GM23338 (cell line): ENCODE measurements at regions not wholly inside any gene's neighbourhood (a gene's known extent, or its start where the extent isn't known, plus 50 kb on each side); places are given as distances from the start of the nearest gene placed in this dataset.

ENCODE experiments used
- ATAC-seq: fragments of 200-7000 bp; cut with Tn5 transposase; 3 replicates; pipeline ENCODE4 v1.9.1; 2020
- DNase-seq: peaks from one replicate; pipeline ENCODE4 v3.0.0-alpha.2; 2015; ENCODE audit warnings: low spot score
- H2AFZ ChIP-seq: fragments of 200-600 bp; sonication (generic); 2 replicates; pipeline ENCODE4 v1.8.0; 2016; ENCODE audit warnings: antibody characterized with exemption, mild to moderate bottlenecking, moderate library complexity
- H3F3A ChIP-seq: fragments of 200-600 bp; sonication (generic); replicated peaks from 2 replicates; pipeline ENCODE4 v1.8.0; 2017; ENCODE audit warnings: antibody characterized with exemption, mixed run types, low read depth
- H3K27ac ChIP-seq: fragments of 200-600 bp; sonication (generic); 2 replicates; pipeline ENCODE4 v1.6.1; 2016; ENCODE audit warnings: low read depth
- H3K27me3 ChIP-seq: fragments of 200-600 bp; sonication (generic); 2 replicates; pipeline ENCODE4 v1.8.0; 2016; ENCODE audit warnings: mild to moderate bottlenecking, mixed run types, moderate library complexity; ENCODE audit not compliant: insufficient read depth
- H3K36me3 ChIP-seq: fragments of 200-600 bp; sonication (generic); 2 replicates; pipeline ENCODE4 v1.8.0; 2016; ENCODE audit warnings: mild to moderate bottlenecking; ENCODE audit not compliant: insufficient read depth
- H3K4me1 ChIP-seq: fragments of 200-600 bp; sonication (generic); 2 replicates; pipeline ENCODE4 v1.8.0; 2016; ENCODE audit warnings: mild to moderate bottlenecking, moderate library complexity; ENCODE audit not compliant: insufficient read depth
- H3K4me2 ChIP-seq: fragments of 200-600 bp; sonication (generic); 2 replicates; pipeline ENCODE4 v1.7.1; 2017; ENCODE audit warnings: mixed run types
- H3K4me3 ChIP-seq: fragments of 200-600 bp; sonication (generic); 2 replicates; pipeline ENCODE4 v1.6.1; 2016; ENCODE audit warnings: mixed run types
- H3K79me2 ChIP-seq: fragments of 200-600 bp; sonication (generic); replicated peaks from 2 replicates; pipeline ENCODE4 v1.8.0; 2017; ENCODE audit warnings: mild to moderate bottlenecking; ENCODE audit not compliant: insufficient read depth
- H3K9me2 ChIP-seq: fragments of 200-600 bp; sonication (generic); 2 replicates; pipeline ENCODE4 v1.8.0; 2017; ENCODE audit not compliant: insufficient read depth
- H4K20me1 ChIP-seq: fragments of 200-600 bp; sonication (generic); replicated peaks from 2 replicates; pipeline ENCODE4 v1.8.0; 2017; ENCODE audit warnings: mild to moderate bottlenecking; ENCODE audit not compliant: insufficient read depth
- H3K27ac Mint-ChIP-seq: 2 replicates; pipeline ENCODE4 v1.8.0; 2020; ENCODE audit warnings: inconsistent platforms, mild to moderate bottlenecking, moderate library complexity, mixed read lengths
- H3K27me3 Mint-ChIP-seq: 3 replicates; pipeline ENCODE4 v1.8.0; 2022; ENCODE audit warnings: low read depth, mild to moderate bottlenecking, moderate library complexity, mixed read lengths, inconsistent platforms; ENCODE audit not compliant: insufficient read depth, poor library complexity
- H3K36me3 Mint-ChIP-seq: 3 replicates; pipeline ENCODE4 v1.8.0; 2021; ENCODE audit warnings: low read depth, mild to moderate bottlenecking, inconsistent platforms, moderate library complexity, mixed read lengths
- H3K4me1 Mint-ChIP-seq: 3 replicates; pipeline ENCODE4 v1.8.0; 2020; ENCODE audit warnings: mild to moderate bottlenecking, inconsistent platforms, mixed read lengths
- H3K4me3 Mint-ChIP-seq: 3 replicates; pipeline ENCODE4 v1.8.0; 2021; ENCODE audit warnings: moderate library complexity, mild to moderate bottlenecking, inconsistent platforms, mixed read lengths
- H3K9me3 Mint-ChIP-seq: 3 replicates; pipeline ENCODE4 v1.8.0; 2020; ENCODE audit warnings: moderate library complexity, mild to moderate bottlenecking, inconsistent platforms, mixed read lengths
- EZH2phosphoT487 ChIP-seq: fragments of 200-600 bp; sonication (generic); IDR thresholded peaks from one replicate; pipeline ENCODE4 v1.8.1; 2018; ENCODE audit warnings: antibody characterized with exemption; ENCODE audit not compliant: unreplicated experiment
- JUNB ChIP-seq: IDR thresholded peaks from one replicate; pipeline ENCODE4 v1.6.1; 2016; ENCODE audit warnings: antibody characterized with exemption; ENCODE audit not compliant: unreplicated experiment
- NANOG ChIP-seq: IDR thresholded peaks from 2 replicates; pipeline ENCODE4 v1.6.1; 2016; ENCODE audit warnings: antibody characterized with exemption, borderline replicate concordance
- STAT1 ChIP-seq: IDR thresholded peaks from one replicate; pipeline ENCODE4 v1.6.1; 2016; ENCODE audit warnings: antibody characterized with exemption; ENCODE audit not compliant: unreplicated experiment
- ZNF114 ChIP-seq: fragments of 250-450 bp; sonication (Bioruptor Pico); IDR thresholded peaks from 2 replicates; pipeline ENCODE4 v1.5.0; 2020; ENCODE audit warnings: mild to moderate bottlenecking, moderate library complexity
- TF ChIP-seq, protein P1 (sequence below): fragments of 250-450 bp; sonication (Bioruptor Pico); IDR thresholded peaks from 2 replicates; pipeline ENCODE4 v1.5.0; 2020; ENCODE audit warnings: mild to moderate bottlenecking, moderate library complexity
- TF ChIP-seq, protein P2 (sequence below): IDR thresholded peaks from one replicate; pipeline ENCODE4 v1.6.1; 2018; ENCODE audit warnings: antibody characterized with exemption; ENCODE audit not compliant: unreplicated experiment
- TF ChIP-seq, protein P3 (sequence below): IDR thresholded peaks from 2 replicates; pipeline ENCODE4 v1.6.1; 2016; ENCODE audit warnings: antibody characterized with exemption
- TF ChIP-seq, protein P4 (sequence below), 2 experiments: fragments of 200-600 bp in 1 of 2; sonication (generic) in 1 of 2; conservative IDR thresholded peaks; 2 replicates each; pipeline versions ENCODE4 v1.5.1 to v1.6.1; 2016 to 2017; ENCODE audit warnings: antibody characterized with exemption in 2 of 2, low read depth in 2 of 2, mild to moderate bottlenecking in 2 of 2, moderate library complexity in 1 of 2

DNA sequence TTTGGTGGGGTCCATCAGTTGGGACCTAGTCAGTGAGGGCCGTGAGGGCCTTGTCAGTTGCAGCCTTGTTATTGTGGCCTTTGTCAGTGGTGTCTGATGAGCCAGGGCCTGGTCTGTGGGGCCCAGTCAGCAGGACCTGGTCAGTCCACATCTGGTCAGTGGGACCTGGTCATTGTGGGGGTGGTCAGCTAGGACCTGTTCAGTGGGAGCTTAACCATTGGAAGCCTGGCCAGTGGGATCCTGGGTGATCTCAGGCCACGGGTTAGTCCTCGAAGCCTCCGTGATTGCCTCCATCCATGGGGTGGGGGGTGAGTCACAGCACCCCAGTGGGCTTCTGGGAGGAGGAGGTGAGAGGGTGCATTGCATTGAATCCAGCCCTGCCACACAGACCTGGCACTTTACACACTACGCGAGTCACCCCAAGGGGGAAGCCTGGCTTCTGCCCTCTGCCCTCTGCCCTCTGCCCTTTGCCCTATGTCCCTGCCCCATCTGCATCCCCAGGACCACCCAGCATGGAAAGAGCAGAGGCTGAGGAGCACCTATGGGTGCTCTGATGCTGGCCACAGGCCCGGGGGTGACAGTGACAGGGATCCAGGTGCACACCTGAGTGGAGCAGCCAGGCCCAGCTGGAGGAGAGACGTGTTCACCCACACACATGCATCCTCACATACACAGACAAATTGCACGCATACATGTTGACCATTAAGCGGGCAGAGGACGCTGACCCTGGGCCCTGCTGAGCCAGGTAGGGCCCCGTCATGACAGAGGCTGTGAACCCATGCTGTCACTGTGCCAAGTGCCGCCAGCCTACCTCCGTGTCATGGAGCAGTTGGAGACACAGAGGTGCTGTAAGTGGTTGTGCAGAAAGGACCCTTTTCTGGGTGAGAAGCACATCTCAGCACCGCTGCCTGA lies 59.8 kb upstream of the TPM4 start:
- Mint-ChIP-seq H3K27ac (no peak overlapping the region), H3K9me3 (peaks cover 96% of the 10 kb centered on the region), H3K36me3 (peaks cover 55% of the 10 kb centered on the region), H3K4me1 (no peaks in the 10 kb centered on the region), H3K27me3 (peaks cover 18% of the 10 kb centered on the region), H3K4me3 (no peak overlapping the region)
- H3K4me2 ChIP-seq: no peak overlapping the region
- H3K4me1 ChIP-seq: no peaks in the 10 kb centered on the region
- no peaks in the 10 kb centered on the region for H3K79me2 ChIP-seq
- H3K27ac ChIP-seq: no peak overlapping the region
- H4K20me1 ChIP-seq: no peaks in the 10 kb centered on the region
- no peak overlapping the region for H3K4me3 ChIP-seq
- no peaks in the 10 kb centered on the region for H3K36me3 ChIP-seq
- DNase-seq: no peak
- H2AFZ ChIP-seq: no peak overlapping the region
- H3F3A ChIP-seq: no peaks in the 10 kb centered on the region
- H3K27me3 ChIP-seq: no peaks in the 10 kb centered on the region
- H3K9me2 ChIP-seq: no peaks in the 10 kb centered on the region
- TF ChIP-seq, protein P1, sequence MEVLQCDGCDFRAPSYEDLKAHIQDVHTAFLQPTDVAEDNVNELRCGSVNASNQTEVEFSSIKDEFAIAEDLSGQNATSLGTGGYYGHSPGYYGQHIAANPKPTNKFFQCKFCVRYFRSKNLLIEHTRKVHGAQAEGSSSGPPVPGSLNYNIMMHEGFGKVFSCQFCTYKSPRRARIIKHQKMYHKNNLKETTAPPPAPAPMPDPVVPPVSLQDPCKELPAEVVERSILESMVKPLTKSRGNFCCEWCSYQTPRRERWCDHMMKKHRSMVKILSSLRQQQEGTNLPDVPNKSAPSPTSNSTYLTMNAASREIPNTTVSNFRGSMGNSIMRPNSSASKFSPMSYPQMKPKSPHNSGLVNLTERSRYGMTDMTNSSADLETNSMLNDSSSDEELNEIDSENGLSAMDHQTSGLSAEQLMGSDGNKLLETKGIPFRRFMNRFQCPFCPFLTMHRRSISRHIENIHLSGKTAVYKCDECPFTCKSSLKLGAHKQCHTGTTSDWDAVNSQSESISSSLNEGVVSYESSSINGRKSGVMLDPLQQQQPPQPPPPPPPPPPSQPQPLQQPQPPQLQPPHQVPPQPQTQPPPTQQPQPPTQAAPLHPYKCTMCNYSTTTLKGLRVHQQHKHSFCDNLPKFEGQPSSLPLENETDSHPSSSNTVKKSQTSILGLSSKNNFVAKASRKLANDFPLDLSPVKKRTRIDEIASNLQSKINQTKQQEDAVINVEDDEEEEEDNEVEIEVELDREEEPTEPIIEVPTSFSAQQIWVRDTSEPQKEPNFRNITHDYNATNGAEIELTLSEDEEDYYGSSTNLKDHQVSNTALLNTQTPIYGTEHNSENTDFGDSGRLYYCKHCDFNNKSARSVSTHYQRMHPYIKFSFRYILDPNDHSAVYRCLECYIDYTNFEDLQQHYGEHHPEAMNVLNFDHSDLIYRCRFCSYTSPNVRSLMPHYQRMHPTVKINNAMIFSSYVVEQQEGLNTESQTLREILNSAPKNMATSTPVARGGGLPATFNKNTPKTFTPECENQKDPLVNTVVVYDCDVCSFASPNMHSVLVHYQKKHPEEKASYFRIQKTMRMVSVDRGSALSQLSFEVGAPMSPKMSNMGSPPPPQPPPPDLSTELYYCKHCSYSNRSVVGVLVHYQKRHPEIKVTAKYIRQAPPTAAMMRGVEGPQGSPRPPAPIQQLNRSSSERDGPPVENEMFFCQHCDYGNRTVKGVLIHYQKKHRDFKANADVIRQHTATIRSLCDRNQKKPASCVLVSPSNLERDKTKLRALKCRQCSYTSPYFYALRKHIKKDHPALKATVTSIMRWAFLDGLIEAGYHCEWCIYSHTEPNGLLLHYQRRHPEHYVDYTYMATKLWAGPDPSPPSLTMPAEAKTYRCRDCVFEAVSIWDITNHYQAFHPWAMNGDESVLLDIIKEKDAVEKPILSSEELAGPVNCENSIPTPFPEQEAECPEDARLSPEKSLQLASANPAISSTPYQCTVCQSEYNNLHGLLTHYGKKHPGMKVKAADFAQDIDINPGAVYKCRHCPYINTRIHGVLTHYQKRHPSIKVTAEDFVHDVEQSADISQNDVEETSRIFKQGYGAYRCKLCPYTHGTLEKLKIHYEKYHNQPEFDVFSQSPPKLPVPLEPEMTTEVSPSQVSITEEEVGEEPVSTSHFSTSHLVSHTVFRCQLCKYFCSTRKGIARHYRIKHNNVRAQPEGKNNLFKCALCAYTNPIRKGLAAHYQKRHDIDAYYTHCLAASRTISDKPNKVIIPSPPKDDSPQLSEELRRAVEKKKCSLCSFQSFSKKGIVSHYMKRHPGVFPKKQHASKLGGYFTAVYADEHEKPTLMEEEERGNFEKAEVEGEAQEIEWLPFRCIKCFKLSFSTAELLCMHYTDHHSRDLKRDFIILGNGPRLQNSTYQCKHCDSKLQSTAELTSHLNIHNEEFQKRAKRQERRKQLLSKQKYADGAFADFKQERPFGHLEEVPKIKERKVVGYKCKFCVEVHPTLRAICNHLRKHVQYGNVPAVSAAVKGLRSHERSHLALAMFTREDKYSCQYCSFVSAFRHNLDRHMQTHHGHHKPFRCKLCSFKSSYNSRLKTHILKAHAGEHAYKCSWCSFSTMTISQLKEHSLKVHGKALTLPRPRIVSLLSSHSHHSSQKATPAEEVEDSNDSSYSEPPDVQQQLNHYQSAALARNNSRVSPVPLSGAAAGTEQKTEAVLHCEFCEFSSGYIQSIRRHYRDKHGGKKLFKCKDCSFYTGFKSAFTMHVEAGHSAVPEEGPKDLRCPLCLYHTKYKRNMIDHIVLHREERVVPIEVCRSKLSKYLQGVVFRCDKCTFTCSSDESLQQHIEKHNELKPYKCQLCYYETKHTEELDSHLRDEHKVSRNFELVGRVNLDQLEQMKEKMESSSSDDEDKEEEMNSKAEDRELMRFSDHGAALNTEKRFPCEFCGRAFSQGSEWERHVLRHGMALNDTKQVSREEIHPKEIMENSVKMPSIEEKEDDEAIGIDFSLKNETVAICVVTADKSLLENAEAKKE (CRISPR knock-in tag): no peak
- TF ChIP-seq NANOG (no peak), JUNB (no peak), STAT1 (no peak), ZNF114 (CRISPR knock-in tag) (no peak), EZH2phosphoT487 (no peak)
- TF ChIP-seq, protein P2, sequence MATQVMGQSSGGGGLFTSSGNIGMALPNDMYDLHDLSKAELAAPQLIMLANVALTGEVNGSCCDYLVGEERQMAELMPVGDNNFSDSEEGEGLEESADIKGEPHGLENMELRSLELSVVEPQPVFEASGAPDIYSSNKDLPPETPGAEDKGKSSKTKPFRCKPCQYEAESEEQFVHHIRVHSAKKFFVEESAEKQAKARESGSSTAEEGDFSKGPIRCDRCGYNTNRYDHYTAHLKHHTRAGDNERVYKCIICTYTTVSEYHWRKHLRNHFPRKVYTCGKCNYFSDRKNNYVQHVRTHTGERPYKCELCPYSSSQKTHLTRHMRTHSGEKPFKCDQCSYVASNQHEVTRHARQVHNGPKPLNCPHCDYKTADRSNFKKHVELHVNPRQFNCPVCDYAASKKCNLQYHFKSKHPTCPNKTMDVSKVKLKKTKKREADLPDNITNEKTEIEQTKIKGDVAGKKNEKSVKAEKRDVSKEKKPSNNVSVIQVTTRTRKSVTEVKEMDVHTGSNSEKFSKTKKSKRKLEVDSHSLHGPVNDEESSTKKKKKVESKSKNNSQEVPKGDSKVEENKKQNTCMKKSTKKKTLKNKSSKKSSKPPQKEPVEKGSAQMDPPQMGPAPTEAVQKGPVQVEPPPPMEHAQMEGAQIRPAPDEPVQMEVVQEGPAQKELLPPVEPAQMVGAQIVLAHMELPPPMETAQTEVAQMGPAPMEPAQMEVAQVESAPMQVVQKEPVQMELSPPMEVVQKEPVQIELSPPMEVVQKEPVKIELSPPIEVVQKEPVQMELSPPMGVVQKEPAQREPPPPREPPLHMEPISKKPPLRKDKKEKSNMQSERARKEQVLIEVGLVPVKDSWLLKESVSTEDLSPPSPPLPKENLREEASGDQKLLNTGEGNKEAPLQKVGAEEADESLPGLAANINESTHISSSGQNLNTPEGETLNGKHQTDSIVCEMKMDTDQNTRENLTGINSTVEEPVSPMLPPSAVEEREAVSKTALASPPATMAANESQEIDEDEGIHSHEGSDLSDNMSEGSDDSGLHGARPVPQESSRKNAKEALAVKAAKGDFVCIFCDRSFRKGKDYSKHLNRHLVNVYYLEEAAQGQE: no peak
- TF ChIP-seq, protein P3, sequence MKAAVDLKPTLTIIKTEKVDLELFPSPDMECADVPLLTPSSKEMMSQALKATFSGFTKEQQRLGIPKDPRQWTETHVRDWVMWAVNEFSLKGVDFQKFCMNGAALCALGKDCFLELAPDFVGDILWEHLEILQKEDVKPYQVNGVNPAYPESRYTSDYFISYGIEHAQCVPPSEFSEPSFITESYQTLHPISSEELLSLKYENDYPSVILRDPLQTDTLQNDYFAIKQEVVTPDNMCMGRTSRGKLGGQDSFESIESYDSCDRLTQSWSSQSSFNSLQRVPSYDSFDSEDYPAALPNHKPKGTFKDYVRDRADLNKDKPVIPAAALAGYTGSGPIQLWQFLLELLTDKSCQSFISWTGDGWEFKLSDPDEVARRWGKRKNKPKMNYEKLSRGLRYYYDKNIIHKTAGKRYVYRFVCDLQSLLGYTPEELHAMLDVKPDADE: no peak
- TF ChIP-seq, protein P4, sequence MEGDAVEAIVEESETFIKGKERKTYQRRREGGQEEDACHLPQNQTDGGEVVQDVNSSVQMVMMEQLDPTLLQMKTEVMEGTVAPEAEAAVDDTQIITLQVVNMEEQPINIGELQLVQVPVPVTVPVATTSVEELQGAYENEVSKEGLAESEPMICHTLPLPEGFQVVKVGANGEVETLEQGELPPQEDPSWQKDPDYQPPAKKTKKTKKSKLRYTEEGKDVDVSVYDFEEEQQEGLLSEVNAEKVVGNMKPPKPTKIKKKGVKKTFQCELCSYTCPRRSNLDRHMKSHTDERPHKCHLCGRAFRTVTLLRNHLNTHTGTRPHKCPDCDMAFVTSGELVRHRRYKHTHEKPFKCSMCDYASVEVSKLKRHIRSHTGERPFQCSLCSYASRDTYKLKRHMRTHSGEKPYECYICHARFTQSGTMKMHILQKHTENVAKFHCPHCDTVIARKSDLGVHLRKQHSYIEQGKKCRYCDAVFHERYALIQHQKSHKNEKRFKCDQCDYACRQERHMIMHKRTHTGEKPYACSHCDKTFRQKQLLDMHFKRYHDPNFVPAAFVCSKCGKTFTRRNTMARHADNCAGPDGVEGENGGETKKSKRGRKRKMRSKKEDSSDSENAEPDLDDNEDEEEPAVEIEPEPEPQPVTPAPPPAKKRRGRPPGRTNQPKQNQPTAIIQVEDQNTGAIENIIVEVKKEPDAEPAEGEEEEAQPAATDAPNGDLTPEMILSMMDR (conservative IDR thresholded peaks at IDR 0.05; ENCODE audit: low read depth in 2 of 2): no peak
- ATAC-seq: no peak
